Endothelial cell of umbilical vein (primary cell): ENCODE measurements at regions not wholly inside any gene's neighbourhood (a gene's known extent, or its start where the extent isn't known, plus 50 kb on each side); places are given as distances from the start of the nearest gene placed in this dataset.

Experiments used
- BruUV-seq: library from RNA; stranded (reverse); fragments of 400-500 nt; replicated peaks from 2 replicates; lab custom pipeline; 2021; lab: Mats Ljungman, UMichigan
- CTCF ChIA-PET: fragments of 300-600, 350-600 bp; sonication (Branson Sonifier 250); formaldehyde crosslinking; loops from one replicate; lab custom pipeline; 2021; ENCODE audit warnings: antibody characterized with exemption, inconsistent platforms; lab: Charles Lee
- POLR2A ChIA-PET: fragments of 300-600, 350-600 bp; sonication (Branson Sonifier 250); formaldehyde crosslinking; loops from one replicate; lab custom pipeline; 2021; ENCODE audit warnings: antibody characterized with exemption, inconsistent platforms; lab: Charles Lee
- DNase-seq: peaks from one replicate; pipeline ENCODE4 v3.0.0-alpha.2; 2011; ENCODE audit warnings: low read depth, low spot score
- FAIRE-seq: peaks from 2 replicates; lab custom pipeline; 2011; peaks lifted over from hg19 to GRCh38; lab: Jason Lieb, UNC
- H2AFZ ChIP-seq: 2 replicates; pipeline ENCODE4 v1.6.0; 2012; ENCODE audit warnings: low read depth, low read length, control low read depth, inconsistent platforms
- H3K27ac ChIP-seq: 2 replicates; pipeline ENCODE4 v1.5.1; 2011; ENCODE audit warnings: low read depth, mild to moderate bottlenecking, control low read depth, low read length, moderate library complexity; ENCODE audit not compliant: insufficient read depth
- H3K27me3 ChIP-seq, 2 experiments: 2 replicates each; pipeline versions ENCODE4 v1.6.0 to v1.6.1; 2011; ENCODE audit warnings: low read length in 2 of 2, mixed read lengths in 1 of 2; ENCODE audit not compliant: control insufficient read depth in 2 of 2, insufficient read depth in 2 of 2
- H3K36me3 ChIP-seq, 2 experiments: 2 replicates in 1 of 2; 3 replicates in 1 of 2; pipeline ENCODE4 v1.5.1; 2011; ENCODE audit warnings: low read length in 2 of 2, mild to moderate bottlenecking in 1 of 2, moderate library complexity in 1 of 2; ENCODE audit not compliant: control insufficient read depth in 2 of 2, insufficient read depth in 2 of 2; ENCODE audit errors: extremely low read depth in 1 of 2
- H3K4me1 ChIP-seq: 3 replicates; pipeline ENCODE4 v1.5.1; 2011; ENCODE audit warnings: mild to moderate bottlenecking, low read length; ENCODE audit not compliant: control insufficient read depth, insufficient read depth; ENCODE audit errors: extremely low read depth
- H3K4me2 ChIP-seq: 2 replicates; pipeline ENCODE4 v1.6.1; 2011; ENCODE audit warnings: low read length, control low read depth, mixed read lengths; ENCODE audit not compliant: insufficient read depth
- H3K4me3 ChIP-seq, 3 experiments: fragments of 200-600 bp in 1 of 3; sonication (generic), shearing (Covaris generic) in 1 of 3; replicated peaks in 1 of 3; 2 replicates each; pipeline ENCODE4 v1.5.1; 2011 to 2016; ENCODE audit warnings: control low read depth in 3 of 3, low read length in 3 of 3, mild to moderate bottlenecking in 2 of 3, inconsistent platforms in 1 of 3, low read depth in 1 of 3, moderate library complexity in 1 of 3; ENCODE audit not compliant: insufficient read depth in 1 of 3
- H3K79me2 ChIP-seq: 2 replicates; pipeline ENCODE4 v1.6.0; 2012; ENCODE audit warnings: low read length, inconsistent platforms; ENCODE audit not compliant: control insufficient read depth, insufficient read depth
- H3K9ac ChIP-seq: replicated peaks from 2 replicates; pipeline ENCODE3; 2011; ENCODE audit warnings: low read length, control low read depth; ENCODE audit not compliant: insufficient read depth; ENCODE audit errors: extremely low read depth
- H3K9me1 ChIP-seq: replicated peaks from 3 replicates; pipeline ENCODE4 v1.6.0; 2011; ENCODE audit warnings: mild to moderate bottlenecking, low read length; ENCODE audit not compliant: control insufficient read depth, insufficient read depth; ENCODE audit errors: extremely low read depth
- H3K9me3 ChIP-seq: replicated peaks from 2 replicates; pipeline ENCODE4 v1.5.1; 2012; ENCODE audit warnings: low read length, inconsistent platforms; ENCODE audit not compliant: control insufficient read depth, insufficient read depth
- H4K20me1 ChIP-seq: replicated peaks from 2 replicates; pipeline ENCODE3; 2011; ENCODE audit warnings: mild to moderate bottlenecking, low read length; ENCODE audit not compliant: control insufficient read depth, insufficient read depth; ENCODE audit errors: extremely low read depth
- EZH2 ChIP-seq: IDR thresholded peaks from 2 replicates; pipeline ENCODE4 v1.6.1; 2012; ENCODE audit warnings: borderline replicate concordance, low read depth, mild to moderate bottlenecking, moderate library complexity, low read length, inconsistent platforms; ENCODE audit not compliant: severe bottlenecking
- FOS ChIP-seq: IDR thresholded peaks from 2 replicates; pipeline ENCODE4 v1.6.1; 2011; ENCODE audit warnings: mild to moderate bottlenecking, low read length, moderate library complexity, borderline replicate concordance; ENCODE audit not compliant: insufficient read depth
- GATA2 ChIP-seq: IDR thresholded peaks from 2 replicates; pipeline ENCODE4 v1.7.0; 2011; ENCODE audit warnings: low read depth, mild to moderate bottlenecking, moderate library complexity, mixed read lengths, low read length; ENCODE audit not compliant: insufficient read length, insufficient read depth
- JUN ChIP-seq: IDR thresholded peaks from 2 replicates; pipeline ENCODE4 v1.6.1; 2011; ENCODE audit warnings: borderline replicate concordance, low read depth; ENCODE audit not compliant: insufficient read length, insufficient read depth
- MYC ChIP-seq: IDR thresholded peaks from one replicate; pipeline ENCODE4 v1.6.1; 2011; ENCODE audit warnings: mild to moderate bottlenecking, low read depth, low read length
- POLR2A ChIP-seq: IDR thresholded peaks from 2 replicates; pipeline ENCODE4 v1.6.1; 2012; ENCODE audit warnings: low read depth, mild to moderate bottlenecking, control low read depth, low read length
- POLR2AphosphoS5 ChIP-seq: IDR thresholded peaks from 2 replicates; pipeline ENCODE4 v1.6.1; 2012; ENCODE audit warnings: low read depth, mild to moderate bottlenecking, control low read depth, low read length, moderate library complexity; ENCODE audit not compliant: insufficient read depth
- dilution Hi-C: fragments of 300-500 bp; cut with MboI; formaldehyde crosslinking; loops from one replicate; pipeline ENCODE4 v1.15.0; 2019; ENCODE audit warnings: low sequenced_read_pairs; ENCODE audit not compliant: extremely low pct_ligation_motif_present
- intact Hi-C: fragments of 100-400 bp; cut with micrococcal nuclease; formaldehyde crosslinking; loops from one replicate; pipeline ENCODE4 v1.10.0; 2022
- TF ChIP-seq, protein P1 (sequence below), 2 donors: IDR thresholded peaks; 1 replicate in 1 of 2; 2 replicates in 1 of 2; pipeline ENCODE4 v1.5.1; 2011; ENCODE audit warnings: low read length in 2 of 2, mild to moderate bottlenecking in 2 of 2, moderate library complexity in 2 of 2, control low read depth in 1 of 2, inconsistent platforms in 1 of 2, low read depth in 1 of 2; ENCODE audit not compliant: insufficient read depth in 1 of 2; ENCODE audit errors: extremely low read depth in 1 of 2
- TF ChIP-seq, protein P2 (sequence below): IDR thresholded peaks from 2 replicates; pipeline ENCODE4 v1.6.1; 2011; ENCODE audit not compliant: insufficient read depth, insufficient read length

DNA sequence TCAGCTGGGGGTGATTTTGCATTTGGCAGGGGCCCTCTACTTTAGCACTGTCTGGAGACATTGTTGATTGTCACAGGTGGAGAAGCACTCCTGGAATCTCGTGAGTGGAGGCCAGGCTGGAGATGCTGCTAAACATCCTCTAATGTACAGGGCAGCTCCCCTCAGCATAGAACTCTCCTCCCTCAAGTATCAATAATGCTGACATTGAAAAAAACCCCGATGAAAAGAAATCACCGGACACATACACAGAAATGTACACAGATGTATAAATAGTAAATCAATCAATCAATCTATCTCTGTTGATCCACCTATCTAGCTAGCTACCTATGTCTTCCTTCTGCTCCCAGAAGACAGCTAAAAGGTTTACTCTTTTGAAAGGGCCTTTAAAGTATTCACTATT lies 89.4 kb upstream of the KCNJ15 start:
- no peaks in the 10 kb centered on the region for H3K9me3 ChIP-seq
- no peaks in the 10 kb centered on the region for H3K79me2 ChIP-seq
- no peak overlapping the region for H2AFZ ChIP-seq
- no peaks in the 10 kb centered on the region for H3K9me1 ChIP-seq
- intact Hi-C loops (no loop called here), dilution Hi-C loops (loop anchor here (10.0 kb wide), 1 partner anchor 187 kb away; no protein-coding TSS in a partner anchor)
- H3K27me3 ChIP-seq = no peaks in the 10 kb centered on the region
- BruUV-seq = no TSS peak
- H3K9ac ChIP-seq = no peak overlapping the region
- no peak for TF ChIP-seq POLR2AphosphoS5
- no peak for TF ChIP-seq MYC
- no peak for TF ChIP-seq EZH2
- TF ChIP-seq, protein P1, sequence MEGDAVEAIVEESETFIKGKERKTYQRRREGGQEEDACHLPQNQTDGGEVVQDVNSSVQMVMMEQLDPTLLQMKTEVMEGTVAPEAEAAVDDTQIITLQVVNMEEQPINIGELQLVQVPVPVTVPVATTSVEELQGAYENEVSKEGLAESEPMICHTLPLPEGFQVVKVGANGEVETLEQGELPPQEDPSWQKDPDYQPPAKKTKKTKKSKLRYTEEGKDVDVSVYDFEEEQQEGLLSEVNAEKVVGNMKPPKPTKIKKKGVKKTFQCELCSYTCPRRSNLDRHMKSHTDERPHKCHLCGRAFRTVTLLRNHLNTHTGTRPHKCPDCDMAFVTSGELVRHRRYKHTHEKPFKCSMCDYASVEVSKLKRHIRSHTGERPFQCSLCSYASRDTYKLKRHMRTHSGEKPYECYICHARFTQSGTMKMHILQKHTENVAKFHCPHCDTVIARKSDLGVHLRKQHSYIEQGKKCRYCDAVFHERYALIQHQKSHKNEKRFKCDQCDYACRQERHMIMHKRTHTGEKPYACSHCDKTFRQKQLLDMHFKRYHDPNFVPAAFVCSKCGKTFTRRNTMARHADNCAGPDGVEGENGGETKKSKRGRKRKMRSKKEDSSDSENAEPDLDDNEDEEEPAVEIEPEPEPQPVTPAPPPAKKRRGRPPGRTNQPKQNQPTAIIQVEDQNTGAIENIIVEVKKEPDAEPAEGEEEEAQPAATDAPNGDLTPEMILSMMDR (IDR thresholded peaks at IDR 0.05; ENCODE audit: extremely low read depth in 1 of 2, insufficient read depth in 1 of 2, low read depth in 1 of 2, low read length in 2 of 2) = no peak
- no peak for TF ChIP-seq POLR2A
- TF ChIP-seq, protein P2, sequence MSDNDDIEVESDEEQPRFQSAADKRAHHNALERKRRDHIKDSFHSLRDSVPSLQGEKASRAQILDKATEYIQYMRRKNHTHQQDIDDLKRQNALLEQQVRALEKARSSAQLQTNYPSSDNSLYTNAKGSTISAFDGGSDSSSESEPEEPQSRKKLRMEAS = no peak
- no peak for TF ChIP-seq FOS
- TF ChIP-seq GATA2 = no peak
- no peak for TF ChIP-seq JUN
- no peak overlapping the region for H3K4me2 ChIP-seq
- no peaks in the 10 kb centered on the region for H4K20me1 ChIP-seq
- H3K27ac ChIP-seq = no peak overlapping the region
- CTCF ChIA-PET = interaction anchor here (0.7 to 20.7 kb wide), 5 partner anchors 8 to 455 kb away, joined by 3 to 740 read pairs (median 12); no protein-coding TSS in a partner anchor
- POLR2A ChIA-PET = no interaction called here
- peaks cover 26% of the 10 kb centered on the region for H3K4me1 ChIP-seq
- H3K4me3 ChIP-seq = no peak overlapping the region
- H3K36me3 ChIP-seq = no peaks in the 10 kb centered on the region
- no peak for FAIRE-seq
- no peak for DNase-seq
